CD4-positive, alpha-beta T cell treated with Interleukin-10 for 1 hour (primary cell): ENCODE measurements at regions not wholly inside any gene's neighbourhood (a gene's known extent, or its start where the extent isn't known, plus 50 kb on each side); places are given as distances from the start of the nearest gene placed in this dataset.

Source experiments
- DNase-seq: peaks from one replicate; pipeline ENCODE4 v3.0.0-alpha.2; 2020

- DNase-seq, result no peak
Observed at GRCh38 chr10:91690996-91691676, 58.3 kb upstream of the PPP1R3C start.

- no peak for DNase-seq
Observed at GRCh38 chr10:91690412-91690811, 57.5 kb upstream of the PPP1R3C start.

- no peak for DNase-seq
Observed at GRCh38 chr10:91689731-91690168, 56.9 kb upstream of the PPP1R3C start.

- no peak for DNase-seq
Observed at GRCh38 chr10:91684841-91685240, 52.0 kb upstream of the PPP1R3C start.

GRCh38 chr10:91683975-91684374 lies 51.1 kb upstream of the PPP1R3C start:
- DNase-seq, result no peak

GRCh38 chr10:91682912-91683311 lies 50.0 kb upstream of the PPP1R3C start:
- no peak for DNase-seq
